Lung (tissue), 11 donors: ENCODE measurements at regions not wholly inside any gene's neighbourhood (a gene's known extent, or its start where the extent isn't known, plus 50 kb on each side); places are given as distances from the start of the nearest gene placed in this dataset.
"Not testable (repeated sequence)": the region's sequence is repeated elsewhere in the genome, so short reads cannot be mapped to it uniquely, and the experiment has no call there.

Source experiments
- ATAC-seq: fragments of 200-7000 bp; cut with Tn5 transposase; one replicate; pipeline ENCODE4 v1.9.1; 2020; ENCODE audit warnings: moderate number of reproducible peaks; ENCODE audit not compliant: insufficient read depth, low FRiP score
- DNase-seq, 3 donors: peaks; one replicate each; pipeline ENCODE4 v3.0.0-alpha.2; 2013 to 2017
- H3K27ac ChIP-seq, 2 donors: one replicate each; pipeline ENCODE4 v1.5.1; 2013; ENCODE audit warnings: mild to moderate bottlenecking in 2 of 2, moderate library complexity in 2 of 2, control low read depth in 1 of 2, inconsistent platforms in 1 of 2, low read depth in 1 of 2, low read length in 1 of 2
- H3K27me3 ChIP-seq, 3 donors: one replicate each; pipeline ENCODE4 v1.5.1; 2013; ENCODE audit warnings: low read length in 2 of 3; ENCODE audit not compliant: control insufficient read depth in 3 of 3, insufficient read depth in 3 of 3
- H3K36me3 ChIP-seq, 4 donors: one replicate each; pipeline ENCODE4 v1.5.1; 2013; ENCODE audit warnings: low read length in 4 of 4, mild to moderate bottlenecking in 1 of 4, moderate library complexity in 1 of 4; ENCODE audit not compliant: control insufficient read depth in 4 of 4, insufficient read depth in 4 of 4
- H3K4me1 ChIP-seq, 5 donors: one replicate each; pipeline ENCODE4 v1.5.1; 2013; ENCODE audit warnings: low read length in 5 of 5, mild to moderate bottlenecking in 2 of 5, moderate library complexity in 1 of 5; ENCODE audit not compliant: control insufficient read depth in 5 of 5, insufficient read depth in 5 of 5
- H3K4me3 ChIP-seq: one replicate; pipeline ENCODE4 v1.5.1; 2013; ENCODE audit warnings: mild to moderate bottlenecking, control low read depth, moderate library complexity
- H3K9ac ChIP-seq, 2 donors: one replicate each; pipeline ENCODE4 v1.5.1; 2013; ENCODE audit warnings: low read length in 2 of 2, control low read depth in 1 of 2; ENCODE audit not compliant: insufficient read depth in 1 of 2
- H3K9me3 ChIP-seq, 4 donors: one replicate each; pipeline ENCODE4 v1.5.1; 2013; ENCODE audit warnings: low read length in 3 of 4, mild to moderate bottlenecking in 1 of 4, moderate library complexity in 1 of 4; ENCODE audit not compliant: control insufficient read depth in 4 of 4, insufficient read depth in 3 of 4
- WGBS, 2 donors: extraction: QIAGEN DNeasy Blood & Tissue Kit; methylation state at CpG; one replicate each; pipeline ENCODE4 v1.1.7; 2013; 5-methylcytosine and 5-hydroxymethylcytosine counted together
- TF ChIP-seq, protein P1 (sequence below): IDR thresholded peaks from 2 replicates; pipeline ENCODE4 v1.5.1; 2012; ENCODE audit warnings: mild to moderate bottlenecking; ENCODE audit errors: control extremely low read depth, extremely low read depth
- donor health status: control.
- donor health status: control.
- donor health status: Bipolar disorder and iron deficiency.
- donor health status: healthy.
- donor health status: DM: yes; HTN: yes; CAD: no.

DNA sequence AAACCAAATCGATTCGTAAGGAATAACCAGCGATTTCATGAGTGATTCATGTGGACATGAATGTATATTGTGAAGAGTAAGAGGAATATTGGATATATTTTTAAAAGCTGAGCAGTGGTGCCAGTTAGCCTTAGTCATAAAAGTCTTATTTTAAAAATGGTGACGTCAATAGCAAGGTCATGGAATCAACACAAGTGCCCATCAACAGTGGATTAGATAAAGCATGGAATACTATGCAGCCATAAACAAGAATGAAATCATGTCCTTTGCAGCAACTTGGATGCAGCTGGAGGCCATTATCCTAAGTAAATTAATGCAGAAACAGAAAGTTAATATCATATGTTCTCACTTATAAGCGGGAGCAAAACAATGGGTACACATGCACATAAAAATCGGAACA is 89.0 kb upstream of the STOX2 start:
- H3K27me3 ChIP-seq: no peaks in the 10 kb centered on the region

GRCh38 chr4:183816882-183817509 is 88.1 kb upstream of the STOX2 start:
- no peak for ATAC-seq
- TF ChIP-seq, protein P1, sequence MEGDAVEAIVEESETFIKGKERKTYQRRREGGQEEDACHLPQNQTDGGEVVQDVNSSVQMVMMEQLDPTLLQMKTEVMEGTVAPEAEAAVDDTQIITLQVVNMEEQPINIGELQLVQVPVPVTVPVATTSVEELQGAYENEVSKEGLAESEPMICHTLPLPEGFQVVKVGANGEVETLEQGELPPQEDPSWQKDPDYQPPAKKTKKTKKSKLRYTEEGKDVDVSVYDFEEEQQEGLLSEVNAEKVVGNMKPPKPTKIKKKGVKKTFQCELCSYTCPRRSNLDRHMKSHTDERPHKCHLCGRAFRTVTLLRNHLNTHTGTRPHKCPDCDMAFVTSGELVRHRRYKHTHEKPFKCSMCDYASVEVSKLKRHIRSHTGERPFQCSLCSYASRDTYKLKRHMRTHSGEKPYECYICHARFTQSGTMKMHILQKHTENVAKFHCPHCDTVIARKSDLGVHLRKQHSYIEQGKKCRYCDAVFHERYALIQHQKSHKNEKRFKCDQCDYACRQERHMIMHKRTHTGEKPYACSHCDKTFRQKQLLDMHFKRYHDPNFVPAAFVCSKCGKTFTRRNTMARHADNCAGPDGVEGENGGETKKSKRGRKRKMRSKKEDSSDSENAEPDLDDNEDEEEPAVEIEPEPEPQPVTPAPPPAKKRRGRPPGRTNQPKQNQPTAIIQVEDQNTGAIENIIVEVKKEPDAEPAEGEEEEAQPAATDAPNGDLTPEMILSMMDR: no peak
- Histone ChIP-seq H3K27ac (no peak overlapping the region), H3K9ac (no peak overlapping the region), H3K9me3 (no peaks in the 10 kb centered on the region), H3K27me3 (no peaks in the 10 kb centered on the region), H3K36me3 (no peaks in the 10 kb centered on the region), H3K4me1 (peaks cover 0 to 10% (median 0%) of the 10 kb centered on the region in 5 donors), H3K4me3 (no peak overlapping the region)
- DNase-seq: no peak
- 72 to 74% methylated on average over 9 of the region's 9 CpGs for WGBS, 2 donors

More for the DNA sequence above, 89.0 kb upstream of the STOX2 start:
- Histone ChIP-seq H3K9me3 (no peaks in the 10 kb centered on the region), H3K27ac (no peak overlapping the region), H3K36me3 (no peaks in the 10 kb centered on the region), H3K4me1 (peaks cover 0 to 5% (median 0%) of the 10 kb centered on the region in 5 donors), H3K9ac (no peak overlapping the region), H3K4me3 (no peak overlapping the region)
- 96 to 97% methylated on average over 6 of the region's 6 CpGs for WGBS, 2 donors
- DNase-seq: no peak
- no peak for ATAC-seq
- TF ChIP-seq, protein P1: no peak

GRCh38 chr4:183818591-183818990 is 86.5 kb upstream of the STOX2 start:
- H3K9ac ChIP-seq, H3K4me1 ChIP-seq, H3K27ac ChIP-seq, H3K4me3 ChIP-seq, H3K9me3 ChIP-seq, DNase-seq, ATAC-seq, H3K27me3 ChIP-seq, H3K36me3 ChIP-seq: not testable (repeated sequence)
- WGBS, 2 donors: 94 to 97% methylated on average over 27 to 30 of the region's 30 CpGs

GRCh38 chr4:183821076-183821853 is 83.8 kb upstream of the STOX2 start:
- H3K4me1 ChIP-seq: peaks cover 0 to 12% (median 0%) of the 10 kb centered on the region in 5 donors
- no peak overlapping the region for H3K9ac ChIP-seq
- H3K36me3 ChIP-seq: no peaks in the 10 kb centered on the region
- H3K9me3 ChIP-seq: no peaks in the 10 kb centered on the region
- no peak overlapping the region for H3K4me3 ChIP-seq
- H3K27ac ChIP-seq: no peak overlapping the region
- TF ChIP-seq, protein P1: no peak
- no peaks in the 10 kb centered on the region for H3K27me3 ChIP-seq
- DNase-seq: no peak
- no peak for ATAC-seq
- 81% methylated on average over 10 of the region's 10 CpGs for WGBS, 2 donors
